HL-60 (cell line): ENCODE measurements at regions not wholly inside any gene's neighbourhood (a gene's known extent, or its start where the extent isn't known, plus 50 kb on each side); places are given as distances from the start of the nearest gene placed in this dataset.

Experiments used
- DNase-seq, 2 experiments: peaks; one replicate each; pipeline ENCODE4 v3.0.0-alpha.2; 2010 to 2020; ENCODE audit warnings: low read depth in 1 of 2, low spot score in 1 of 2
- H3K27ac ChIP-seq: fragments of 250-450 bp; sonication (Bioruptor Pico); replicated peaks from 2 replicates; pipeline ENCODE4 v1.5.1; 2020; ENCODE audit warnings: mild to moderate bottlenecking, moderate library complexity
- H3K27me3 ChIP-seq: fragments of 250-450 bp; sonication (Bioruptor Pico); 2 replicates; pipeline ENCODE4 v1.5.1; 2021; ENCODE audit warnings: mild to moderate bottlenecking, moderate library complexity; ENCODE audit not compliant: insufficient read depth, poor library complexity, severe bottlenecking
- H3K4me3 ChIP-seq: replicated peaks from 2 replicates; pipeline ENCODE4 v1.5.1; 2011; ENCODE audit warnings: mild to moderate bottlenecking, control low read depth, low read length; ENCODE audit not compliant: insufficient read depth
- CTCF ChIP-seq: IDR thresholded peaks from one replicate; pipeline ENCODE4 v1.5.1; 2011; ENCODE audit warnings: low read length, control low read depth, inconsistent platforms; ENCODE audit not compliant: insufficient read depth
- GABPA ChIP-seq: IDR thresholded peaks from 2 replicates; pipeline ENCODE4 v1.6.1; 2012; ENCODE audit warnings: low read depth
- POLR2AphosphoS5 ChIP-seq: IDR thresholded peaks from 2 replicates; pipeline ENCODE4 v1.6.1; 2012; ENCODE audit warnings: low read depth
- REST ChIP-seq: IDR thresholded peaks from 2 replicates; pipeline ENCODE4 v1.6.1; 2012; ENCODE audit warnings: low read depth; ENCODE audit not compliant: insufficient replicate concordance
- SPI1 ChIP-seq: IDR thresholded peaks from 2 replicates; pipeline ENCODE4 v1.6.1; 2012; ENCODE audit warnings: low read depth, mild to moderate bottlenecking, borderline replicate concordance

DNA sequence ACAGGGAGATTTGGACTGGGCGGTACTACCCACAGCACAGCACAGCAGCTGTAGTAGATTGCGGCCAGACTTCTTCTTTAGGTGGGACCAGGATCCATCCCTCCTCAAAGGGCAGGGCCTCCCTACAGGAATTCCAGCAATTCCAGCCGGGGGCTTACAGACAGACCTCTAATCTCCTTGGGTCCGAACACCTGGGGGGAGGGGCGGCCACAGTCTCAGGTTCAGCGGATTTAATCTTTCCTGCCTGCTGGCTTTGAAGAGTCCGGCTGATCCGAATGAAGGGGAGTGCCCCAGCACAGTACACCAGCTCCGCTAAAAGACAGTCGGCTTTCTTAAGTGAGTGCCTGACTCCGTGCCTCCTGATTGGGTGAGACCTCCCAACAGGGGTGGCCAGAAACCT, 1708.5 kb downstream of the BRINP3 start:
- H3K27ac ChIP-seq = no peak overlapping the region
- no peak for DNase-seq
- no peaks in the 10 kb centered on the region for H3K27me3 ChIP-seq
- no peak for TF ChIP-seq CTCF
- no peak for TF ChIP-seq SPI1
- TF ChIP-seq REST = no peak
- TF ChIP-seq POLR2AphosphoS5 = no peak
- no peak for TF ChIP-seq GABPA
- H3K4me3 ChIP-seq = no peak overlapping the region

GRCh38 chr1:188769936-188770335, 1707.7 kb downstream of the BRINP3 start:
- DNase-seq = no peak
- TF ChIP-seq REST = no peak
- TF ChIP-seq SPI1 = no peak
- TF ChIP-seq POLR2AphosphoS5 = no peak
- H3K4me3 ChIP-seq = no peak overlapping the region
- H3K27ac ChIP-seq = no peak overlapping the region
- no peaks in the 10 kb centered on the region for H3K27me3 ChIP-seq

DNA sequence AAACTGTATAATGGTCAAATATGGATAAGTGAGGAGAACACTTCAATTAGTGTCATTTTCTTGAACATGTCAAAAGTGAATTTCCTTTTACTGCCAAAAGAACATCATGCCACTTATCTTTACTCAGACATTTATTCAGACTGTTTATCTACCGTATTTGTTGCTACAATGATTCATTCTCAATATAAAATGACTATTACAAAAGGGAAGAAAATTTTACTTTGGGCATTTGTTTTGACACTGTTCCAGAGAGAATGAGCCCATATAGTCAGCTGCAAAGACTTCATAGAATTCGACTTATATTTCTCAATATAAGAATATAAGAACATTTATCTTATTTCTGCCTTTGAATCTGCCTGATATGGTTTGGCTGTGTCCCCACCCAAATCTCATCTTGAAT, 1699.1 kb downstream of the BRINP3 start:
- Histone ChIP-seq H3K27ac (no peak overlapping the region), H3K4me3 (no peak overlapping the region), H3K27me3 (no peaks in the 10 kb centered on the region)
- TF ChIP-seq POLR2AphosphoS5 = no peak
- no peak for TF ChIP-seq SPI1
- no peak for TF ChIP-seq CTCF
- TF ChIP-seq GABPA = no peak
- TF ChIP-seq REST = no peak
- DNase-seq = no peak
